SK-N-SH (cell line): ENCODE measurements at regions not wholly inside any gene's neighbourhood (a gene's known extent, or its start where the extent isn't known, plus 50 kb on each side); places are given as distances from the start of the nearest gene placed in this dataset.

ENCODE experiments used
- CTCF ChIA-PET: fragments of 300-600, 350-600 bp; formaldehyde crosslinking; extraction: SDS; loops from one replicate; lab custom pipeline; 2021; lab: Yijun Ruan, JAX
- POLR2A ChIA-PET: fragments of 350-600 bp; sonication (Branson Sonifier 250); formaldehyde crosslinking; extraction: SDS; loops from one replicate; lab custom pipeline; 2020; ENCODE audit warnings: antibody characterized with exemption, inconsistent platforms; lab: Yijun Ruan, JAX
- DNase-seq: peaks from one replicate; pipeline ENCODE4 v3.0.0; 2012
- H2AFZ ChIP-seq: fragments of 200-600 bp; sonication (generic); 2 replicates; pipeline ENCODE4 v1.8.1; 2016; ENCODE audit warnings: antibody characterized with exemption, mild to moderate bottlenecking, low read depth
- H3F3A ChIP-seq: fragments of 200-600 bp; sonication (generic); replicated peaks from 2 replicates; pipeline ENCODE3; 2016; ENCODE audit warnings: antibody characterized with exemption, mild to moderate bottlenecking; ENCODE audit not compliant: insufficient read depth
- H3K27ac ChIP-seq, 2 experiments: fragments of 200-500 bp in 1 of 2; fragments of 200-600 bp in 1 of 2; sonication (Bioruptor generic) in 1 of 2; sonication (generic), shearing (Covaris generic) in 1 of 2; 2 replicates each; pipeline versions ENCODE4 v1.5.1 to v1.6.1; 2014 to 2016; ENCODE audit warnings: low read depth in 2 of 2, inconsistent platforms in 1 of 2, low read length in 1 of 2, mild to moderate bottlenecking in 1 of 2, mixed read lengths in 1 of 2
- H3K27me3 ChIP-seq: fragments of 200-600 bp; sonication (generic), shearing (Covaris generic); 2 replicates; pipeline ENCODE4 v1.6.1; 2016; ENCODE audit warnings: mixed run types; ENCODE audit not compliant: insufficient read depth
- H3K36me3 ChIP-seq, 2 experiments: fragments of 200-500 bp in 1 of 2; fragments of 200-600 bp in 1 of 2; sonication (Bioruptor generic) in 1 of 2; sonication (generic) in 1 of 2; replicated peaks in 1 of 2; 2 replicates each; pipeline versions ENCODE3 to v1.5.1; 2014 to 2016; ENCODE audit warnings: low read length in 1 of 2, mild to moderate bottlenecking in 1 of 2; ENCODE audit not compliant: insufficient read depth in 2 of 2, control insufficient read depth in 1 of 2
- H3K4me1 ChIP-seq, 2 experiments: fragments of 200-500 bp in 1 of 2; fragments of 200-600 bp in 1 of 2; sonication (Bioruptor generic) in 1 of 2; sonication (generic), shearing (Covaris generic) in 1 of 2; 2 replicates each; pipeline versions ENCODE4 v1.5.1 to v1.6.1; 2014 to 2016; ENCODE audit warnings: low read depth in 1 of 2, low read length in 1 of 2, mixed run types in 1 of 2; ENCODE audit not compliant: insufficient read depth in 2 of 2, control insufficient read depth in 1 of 2
- H3K4me2 ChIP-seq: fragments of 200-600 bp; sonication (generic), shearing (Covaris generic); 2 replicates; pipeline ENCODE4 v1.6.1; 2017; ENCODE audit warnings: mixed run types
- H3K4me3 ChIP-seq, 2 experiments: fragments of 200-500 bp in 1 of 2; fragments of 200-600 bp in 1 of 2; sonication (Bioruptor generic) in 1 of 2; sonication (generic), shearing (Covaris generic) in 1 of 2; 2 replicates each; pipeline versions ENCODE4 v1.5.1 to v1.8.1; 2014 to 2016; ENCODE audit warnings: low read depth in 2 of 2, inconsistent platforms in 1 of 2, low read length in 1 of 2, mild to moderate bottlenecking in 1 of 2, mixed read lengths in 1 of 2, moderate library complexity in 1 of 2
- H3K79me2 ChIP-seq: fragments of 200-600 bp; sonication (generic); 2 replicates; pipeline ENCODE4 v1.8.1; 2017; ENCODE audit warnings: mild to moderate bottlenecking; ENCODE audit not compliant: insufficient read depth
- H3K9ac ChIP-seq: fragments of 200-600 bp; sonication (generic); 2 replicates; pipeline ENCODE4 v1.6.1; 2017; ENCODE audit warnings: mixed run types
- H3K9me2 ChIP-seq: fragments of 200-600 bp; sonication (generic); 2 replicates; pipeline ENCODE4 v1.6.1; 2017; ENCODE audit warnings: mixed run types
- H3K9me3 ChIP-seq: fragments of 200-600 bp; sonication (generic); 2 replicates; pipeline ENCODE4 v1.6.1; 2017; ENCODE audit warnings: mixed run types, mild to moderate bottlenecking, moderate library complexity
- H4K20me1 ChIP-seq: fragments of 200-600 bp; sonication (generic); 2 replicates; pipeline ENCODE4 v1.6.1; 2017; ENCODE audit warnings: mild to moderate bottlenecking, mixed run types; ENCODE audit not compliant: insufficient read depth
- EZH2phosphoT487 ChIP-seq: fragments of 200-600 bp; sonication (generic); IDR thresholded peaks from 2 replicates; pipeline ENCODE4 v1.6.1; 2017; ENCODE audit warnings: low read depth, mixed run types, mild to moderate bottlenecking, antibody characterized with exemption, moderate library complexity, borderline replicate concordance
- GABPA ChIP-seq: IDR thresholded peaks from 2 replicates; pipeline ENCODE4 v1.4.0; 2012; ENCODE audit warnings: low read depth, mild to moderate bottlenecking
- IRF3 ChIP-seq: fragments of 150-350 bp; IDR thresholded peaks from 2 replicates; pipeline ENCODE4 v1.6.1; 2016; ENCODE audit warnings: mild to moderate bottlenecking, low read depth, low read length
- MAX ChIP-seq: IDR thresholded peaks from 2 replicates; pipeline ENCODE4 v1.4.0; 2012; ENCODE audit warnings: low read depth
- NFIC ChIP-seq: IDR thresholded peaks from 2 replicates; pipeline ENCODE4 v1.4.0; 2012; ENCODE audit warnings: borderline replicate concordance
- NRF1 ChIP-seq: IDR thresholded peaks from 2 replicates; pipeline ENCODE4 v1.6.1; 2012; ENCODE audit warnings: low read depth, mild to moderate bottlenecking, low read length
- POLR2AphosphoS5 ChIP-seq: IDR thresholded peaks from 2 replicates; pipeline ENCODE4 v1.6.1; 2012; ENCODE audit warnings: low read depth, low read length
- RFX5 ChIP-seq: IDR thresholded peaks from 2 replicates; pipeline ENCODE4 v1.6.1; 2012; ENCODE audit warnings: mild to moderate bottlenecking, improper control_type of control experiment, low read length
- RXRA ChIP-seq: IDR thresholded peaks from 2 replicates; pipeline ENCODE4 v1.4.0; 2012; ENCODE audit warnings: low read depth, mild to moderate bottlenecking, borderline replicate concordance
- ZBTB33 ChIP-seq: IDR thresholded peaks from 2 replicates; pipeline ENCODE4 v1.4.0; 2012; ENCODE audit warnings: low read depth, borderline replicate concordance
- WGBS: methylation state at CpG from one replicate; pipeline ENCODE4 v1.1.6; 2017; ENCODE audit warnings: low lambda C conversion rate; 5-methylcytosine and 5-hydroxymethylcytosine counted together

- TF ChIP-seq IRF3 (no peak), ZBTB33 (no peak), MAX (no peak)
- TF ChIP-seq, all 33 proteins: peak for 0
Observed at GRCh38 chr1:60965280-60965854, 117.0 kb upstream of the NFIA start (continued).

- Histone ChIP-seq H3K79me2 (no peaks in the 10 kb centered on the region), H3K27me3 (no peaks in the 10 kb centered on the region), H3F3A (no peaks in the 10 kb centered on the region)
- no peak for TF ChIP-seq NFIC
- no peak for TF ChIP-seq EZH2phosphoT487
- no peak for TF ChIP-seq POLR2AphosphoS5
- TF ChIP-seq RXRA, result no peak
- no peak for TF ChIP-seq GABPA
- TF ChIP-seq NRF1, result no peak
- no peak for TF ChIP-seq RFX5
- TF ChIP-seq, all 33 proteins: peak for 0
- Histone ChIP-seq H3K4me2 (no peak overlapping the region), H3K9me3 (no peaks in the 10 kb centered on the region), H3K9me2 (no peaks in the 10 kb centered on the region), H3K4me3 (no peak overlapping the region), H4K20me1 (no peaks in the 10 kb centered on the region), H3K36me3 (peaks cover 0 to 4% of the 10 kb centered on the region in 2 experiments), H3K9ac (no peak overlapping the region), H3K4me1 (peaks cover 15 to 22% of the 10 kb centered on the region in 2 experiments; a peak in 2 of 4 replicates), H3K27ac (no peak overlapping the region; a peak in 1 of 4 replicates), H2AFZ (no peak overlapping the region)
- ChIA-PET CTCF (interaction anchor here (0.9 to 1.5 kb wide), 3 partner anchors 10 to 86 kb away, joined by 3 to 4 read pairs (median 4); no protein-coding TSS in a partner anchor), POLR2A (no interaction called here)
- no peak for DNase-seq
- WGBS, result 84% methylated on average over 7 of the region's 7 CpGs
Observed at GRCh38 chr1:60963167-60963940, 119.0 kb upstream of the NFIA start.
